HG03025 (cell line): ENCODE measurements at regions not wholly inside any gene's neighbourhood (a gene's known extent, or its start where the extent isn't known, plus 50 kb on each side); places are given as distances from the start of the nearest gene placed in this dataset.

ENCODE experiments used
- ATAC-seq: cut with Tn5 transposase; IDR thresholded peaks from one replicate; pipeline ENCODE4 v1.9.1; 2021; ENCODE audit warnings: mild to moderate bottlenecking, moderate library complexity; ENCODE audit not compliant: unreplicated experiment, low FRiP score

DNA sequence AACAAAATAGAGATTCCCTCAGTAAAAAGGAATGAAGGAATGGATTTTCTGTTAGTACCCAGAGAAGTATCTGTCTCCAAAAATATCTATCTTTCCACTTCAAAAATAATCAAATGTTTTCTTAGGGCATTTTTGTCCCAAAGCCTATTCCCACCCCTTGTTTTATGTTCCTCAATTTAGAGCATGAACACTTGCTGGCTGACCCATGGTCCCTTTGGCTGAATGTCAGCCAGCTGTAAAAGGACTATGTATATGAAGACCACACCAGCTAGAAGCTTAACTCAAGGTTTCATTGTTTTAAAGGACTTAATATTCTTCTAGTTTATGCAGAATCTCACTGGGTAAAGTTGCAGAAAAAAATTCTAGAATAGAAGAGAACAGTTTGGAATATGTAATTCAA, 931.2 kb downstream of the MCTP2 start:
- no peak for ATAC-seq

DNA sequence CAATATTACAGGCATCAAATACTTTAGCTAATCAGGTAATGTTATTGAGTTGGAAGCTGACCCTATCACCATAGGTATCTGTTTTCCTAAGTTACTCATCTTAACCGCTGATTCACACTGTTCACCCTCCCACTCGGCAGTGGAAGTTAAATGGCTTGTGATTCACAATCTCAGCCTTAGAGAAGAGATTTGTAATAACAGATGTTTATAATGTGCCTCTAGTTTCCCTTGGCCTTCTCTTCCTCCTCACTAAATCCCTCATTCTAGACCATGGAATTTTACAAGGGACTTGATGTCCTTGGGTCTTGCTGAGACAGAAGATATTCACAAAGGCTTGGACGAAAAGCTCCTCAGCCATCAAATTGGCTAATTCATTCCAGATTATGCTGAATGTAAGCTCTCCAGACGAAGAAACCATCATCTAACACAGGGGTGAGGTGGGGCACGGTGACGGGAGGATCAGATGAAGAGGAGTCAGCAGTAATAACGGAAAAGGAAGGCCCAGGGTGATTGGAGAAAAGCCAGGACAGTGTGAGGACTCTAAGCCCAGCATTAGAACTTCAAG, 931.7 kb downstream of the MCTP2 start:
- no peak for ATAC-seq

GRCh38 chr15:95168152-95168551, 936.8 kb downstream of the MCTP2 start:
- ATAC-seq: no peak

- no peak for ATAC-seq
These were observed 937.6 kb downstream of the MCTP2 start for GRCh38 chr15:95168951-95169431.

GRCh38 chr15:95169541-95170459, 938.4 kb downstream of the MCTP2 start:
- no peak for ATAC-seq

GRCh38 chr15:95170561-95171380, 939.4 kb downstream of the MCTP2 start:
- no peak for ATAC-seq

- no peak for ATAC-seq
These were observed 940.2 kb downstream of the MCTP2 start for GRCh38 chr15:95171564-95171963.

DNA sequence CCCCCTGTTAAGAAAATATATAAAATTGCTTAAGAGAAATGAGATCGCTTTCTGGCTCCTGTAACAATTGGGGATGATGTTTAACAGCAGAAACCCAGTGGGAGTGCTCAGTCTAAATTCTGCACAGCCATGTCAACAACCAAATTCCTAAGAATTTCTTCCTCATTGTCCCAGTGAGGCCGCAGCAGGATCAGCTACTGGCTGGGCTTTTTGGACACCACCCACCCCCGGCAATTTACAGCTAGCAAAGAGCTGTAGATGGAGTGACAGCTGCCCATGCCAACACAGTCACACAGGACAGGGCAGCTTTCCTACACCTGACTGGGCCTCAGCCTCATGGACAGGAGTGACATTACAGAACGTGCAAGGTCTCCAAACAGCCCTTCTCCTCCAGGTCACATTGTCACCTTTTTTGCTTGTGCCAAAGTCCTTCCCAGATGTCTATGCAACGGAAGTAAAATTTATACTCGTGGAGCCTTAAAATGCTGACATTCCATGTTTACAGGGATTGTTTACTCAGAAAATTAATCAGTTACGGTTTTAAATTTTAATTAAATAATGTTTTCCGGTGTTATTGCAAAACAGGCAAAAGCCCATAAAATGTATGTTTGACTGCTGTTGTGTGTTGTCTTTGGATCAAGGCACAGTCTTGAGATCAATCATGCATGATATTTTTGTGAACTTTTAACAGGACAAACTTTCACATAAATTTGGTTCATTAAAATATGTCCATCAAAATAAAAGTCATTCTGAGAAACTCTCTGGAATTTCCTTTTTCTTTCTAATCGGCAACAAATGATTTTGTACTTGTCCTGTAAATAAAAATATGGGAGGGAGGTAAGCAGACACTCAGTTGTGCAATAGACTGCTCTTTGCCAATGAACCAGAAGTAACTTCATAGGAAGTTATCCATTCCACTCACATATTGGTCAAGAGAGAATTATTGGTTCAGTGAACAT, 943.2 kb downstream of the MCTP2 start:
- ATAC-seq: no peak

DNA sequence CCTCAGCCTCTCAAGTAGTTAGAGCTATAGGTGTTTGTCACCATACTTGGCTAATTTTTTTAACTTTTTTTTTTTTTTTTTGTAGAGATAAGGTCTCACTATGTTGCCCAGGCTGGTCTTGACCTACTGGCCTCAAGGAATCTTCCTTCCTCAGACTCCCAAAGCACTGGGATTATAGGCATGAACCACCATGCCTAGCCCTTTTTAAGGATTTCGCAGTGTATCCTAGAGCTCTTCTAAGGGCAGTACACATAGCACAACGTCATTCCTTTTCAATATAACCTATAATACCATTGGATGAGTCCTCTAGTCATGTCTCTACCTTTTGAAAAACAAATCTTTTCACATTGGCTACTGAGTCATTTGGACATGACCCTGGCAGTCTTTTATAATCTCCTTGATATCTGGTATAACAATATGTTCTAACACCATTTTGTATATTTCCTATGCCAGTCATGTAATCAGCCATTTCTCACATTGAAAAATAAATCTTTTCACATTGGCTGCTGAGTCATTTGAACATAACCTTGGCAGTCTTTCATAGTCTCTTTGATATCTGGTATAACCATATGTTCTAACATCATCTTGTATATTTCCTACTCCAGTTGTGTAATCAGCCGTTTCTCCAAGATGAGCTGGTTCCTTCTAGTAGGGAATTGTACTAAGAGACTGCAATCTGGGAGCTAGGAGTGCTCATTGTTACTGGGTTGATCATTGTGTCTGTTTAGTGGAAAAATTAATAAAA, 944.7 kb downstream of the MCTP2 start:
- ATAC-seq: no peak

GRCh38 chr15:95176794-95177577, 945.6 kb downstream of the MCTP2 start:
- ATAC-seq: no peak

- ATAC-seq: no peak
These were observed 949.2 kb downstream of the MCTP2 start for GRCh38 chr15:95180530-95180929.

DNA sequence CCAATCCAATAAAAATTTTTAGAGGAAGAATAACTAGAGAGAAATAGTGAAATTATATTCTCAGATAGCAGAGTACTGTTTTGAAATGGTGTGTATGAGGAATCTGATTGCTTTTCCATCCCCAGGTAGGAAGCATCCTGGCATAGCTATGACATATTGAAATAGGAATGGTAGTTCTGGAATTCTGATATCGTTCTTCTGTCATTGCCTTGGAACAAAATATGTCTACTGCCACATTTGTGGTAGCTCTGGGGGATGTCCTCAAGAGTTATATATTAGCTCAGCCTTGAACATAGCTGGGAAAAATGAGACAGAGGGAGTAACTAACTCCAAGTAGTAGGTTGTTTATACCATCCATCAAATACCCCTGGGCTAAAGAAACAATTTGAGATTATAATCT, 950.7 kb downstream of the MCTP2 start:
- ATAC-seq: no peak

GRCh38 chr15:95192923-95193322, 961.6 kb downstream of the MCTP2 start:
- no peak for ATAC-seq

GRCh38 chr15:95194746-95195145, 963.4 kb downstream of the MCTP2 start:
- no peak for ATAC-seq

DNA sequence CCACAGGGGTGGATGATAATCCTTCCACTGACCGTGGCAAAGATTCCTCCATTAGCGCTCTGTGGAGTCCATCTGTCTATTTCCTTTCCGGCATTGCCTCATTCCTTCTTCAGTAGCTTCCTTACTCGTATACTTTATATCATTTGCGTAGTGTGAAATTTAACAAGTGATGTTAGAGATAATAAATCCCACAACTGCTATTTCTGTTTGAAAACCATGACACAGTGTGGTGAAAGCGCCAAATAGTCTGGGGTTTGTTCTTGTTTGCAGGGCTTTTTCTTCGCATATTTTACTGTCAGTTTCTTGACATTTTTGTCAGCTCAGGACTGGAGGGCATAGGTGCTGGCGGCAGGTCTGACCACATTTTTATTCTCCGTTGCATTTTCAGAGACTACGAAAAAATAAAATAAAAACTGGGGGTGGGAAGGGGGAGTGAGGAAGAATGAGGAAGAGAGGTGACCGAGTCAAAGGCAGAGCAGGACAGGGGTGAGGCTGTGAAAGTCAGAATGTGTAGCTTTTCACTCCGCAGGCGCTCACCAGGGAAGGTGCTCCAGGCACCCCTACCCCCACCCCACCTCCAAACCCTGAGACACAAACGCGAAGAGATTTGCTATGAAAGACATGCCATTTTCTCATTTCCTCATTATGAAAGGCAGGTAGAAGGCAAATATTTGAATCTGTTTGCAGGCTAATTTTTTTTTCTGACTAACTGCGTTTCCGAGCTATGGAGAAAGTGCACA, 965.0 kb downstream of the MCTP2 start:
- ATAC-seq: no peak

DNA sequence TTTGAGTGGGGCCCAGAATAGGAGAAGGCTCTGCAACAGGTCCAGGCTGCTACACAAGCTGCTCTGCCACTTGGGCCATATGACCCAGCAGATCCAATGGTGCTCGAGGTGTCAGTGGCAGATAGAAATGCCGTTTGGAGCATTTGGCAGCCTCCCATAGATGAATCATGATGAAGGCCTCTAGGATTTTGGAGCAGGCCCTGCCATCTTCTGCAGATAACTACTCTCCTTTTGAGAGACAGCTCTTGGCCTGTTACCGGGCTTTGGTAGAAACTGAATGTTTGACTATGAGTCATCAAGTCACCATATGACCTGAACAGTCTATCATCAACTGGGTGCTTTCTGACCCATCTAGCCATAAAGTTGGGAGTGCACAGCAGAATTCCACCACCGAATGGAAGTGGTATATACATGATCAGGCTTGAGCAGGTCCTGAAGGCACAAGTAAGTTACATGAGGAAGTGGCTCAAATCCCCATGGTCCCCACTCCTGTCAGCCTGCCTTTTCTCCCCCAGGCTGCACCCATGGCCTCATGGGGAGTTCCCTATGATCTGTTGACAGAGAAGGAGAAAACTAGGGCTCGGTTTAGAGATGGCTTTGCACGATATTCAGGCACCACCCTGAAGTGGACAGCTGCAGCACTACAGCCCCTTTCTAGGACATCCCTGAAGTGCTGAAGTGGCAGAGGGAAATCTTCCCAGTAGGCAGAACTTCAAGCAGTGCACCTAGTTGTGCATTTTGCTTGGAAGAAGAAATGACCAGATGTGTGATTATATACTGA, 971.4 kb downstream of the MCTP2 start:
- no peak for ATAC-seq

GRCh38 chr15:95205077-95205476, 973.7 kb downstream of the MCTP2 start:
- no peak for ATAC-seq
